AG04449 (cell line): ENCODE measurements at regions not wholly inside any gene's neighbourhood (a gene's known extent, or its start where the extent isn't known, plus 50 kb on each side); places are given as distances from the start of the nearest gene placed in this dataset.

Source experiments
- CTCF ChIA-PET: fragments of 350-600 bp; formaldehyde crosslinking; extraction: SDS; loops from one replicate; lab custom pipeline; 2021; ENCODE audit warnings: antibody characterized with exemption; lab: Yijun Ruan, JAX
- POLR2A ChIA-PET: fragments of 400-600, 350-600 bp; formaldehyde crosslinking; extraction: SDS; loops from one replicate; lab custom pipeline; 2020; ENCODE audit warnings: antibody characterized with exemption, inconsistent platforms; lab: Yijun Ruan, JAX
- DNase-seq: peaks from one replicate; pipeline ENCODE4 v3.0.0-alpha.2; 2010; ENCODE audit warnings: low read depth, low spot score
- H3K4me3 ChIP-seq: 2 replicates; pipeline ENCODE4 v1.5.1; 2011; ENCODE audit warnings: low read depth, mild to moderate bottlenecking, control low read depth, low read length
- TF ChIP-seq, protein P1 (sequence below): IDR thresholded peaks from one replicate; pipeline ENCODE4 v1.5.1; 2011; ENCODE audit warnings: mild to moderate bottlenecking, moderate library complexity, low read length, control low read depth, inconsistent platforms; ENCODE audit not compliant: insufficient read depth; ENCODE audit errors: missing control alignments

DNA sequence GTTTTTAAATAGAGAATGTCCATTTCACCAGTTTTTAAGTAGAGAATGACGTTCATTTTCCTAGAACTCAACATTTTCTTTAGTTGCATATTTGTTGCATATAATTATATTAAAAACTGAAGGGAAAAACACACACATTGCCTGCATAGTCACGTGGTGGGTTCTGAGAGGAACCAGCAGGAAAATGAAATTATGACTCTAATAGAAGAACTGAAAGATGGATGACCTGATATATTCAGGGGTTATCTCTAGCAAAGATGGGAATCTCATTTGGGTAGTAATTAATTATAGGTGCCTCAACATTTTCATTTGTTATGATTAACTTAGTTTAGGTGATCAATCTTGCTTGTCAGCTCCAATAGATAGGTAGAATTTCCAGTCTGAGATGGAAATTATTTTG is 288.3 kb downstream of the TRIB2 start:
- ChIA-PET POLR2A (no interaction called here), CTCF (interaction anchor here (1.0 to 5.3 kb wide), 5 partner anchors 8 to 470 kb away, joined by 3 to 71 read pairs (median 31); no protein-coding TSS in a partner anchor)
- no peak for DNase-seq
- no peak overlapping the region for H3K4me3 ChIP-seq
- TF ChIP-seq, protein P1, sequence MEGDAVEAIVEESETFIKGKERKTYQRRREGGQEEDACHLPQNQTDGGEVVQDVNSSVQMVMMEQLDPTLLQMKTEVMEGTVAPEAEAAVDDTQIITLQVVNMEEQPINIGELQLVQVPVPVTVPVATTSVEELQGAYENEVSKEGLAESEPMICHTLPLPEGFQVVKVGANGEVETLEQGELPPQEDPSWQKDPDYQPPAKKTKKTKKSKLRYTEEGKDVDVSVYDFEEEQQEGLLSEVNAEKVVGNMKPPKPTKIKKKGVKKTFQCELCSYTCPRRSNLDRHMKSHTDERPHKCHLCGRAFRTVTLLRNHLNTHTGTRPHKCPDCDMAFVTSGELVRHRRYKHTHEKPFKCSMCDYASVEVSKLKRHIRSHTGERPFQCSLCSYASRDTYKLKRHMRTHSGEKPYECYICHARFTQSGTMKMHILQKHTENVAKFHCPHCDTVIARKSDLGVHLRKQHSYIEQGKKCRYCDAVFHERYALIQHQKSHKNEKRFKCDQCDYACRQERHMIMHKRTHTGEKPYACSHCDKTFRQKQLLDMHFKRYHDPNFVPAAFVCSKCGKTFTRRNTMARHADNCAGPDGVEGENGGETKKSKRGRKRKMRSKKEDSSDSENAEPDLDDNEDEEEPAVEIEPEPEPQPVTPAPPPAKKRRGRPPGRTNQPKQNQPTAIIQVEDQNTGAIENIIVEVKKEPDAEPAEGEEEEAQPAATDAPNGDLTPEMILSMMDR, result no peak

DNA sequence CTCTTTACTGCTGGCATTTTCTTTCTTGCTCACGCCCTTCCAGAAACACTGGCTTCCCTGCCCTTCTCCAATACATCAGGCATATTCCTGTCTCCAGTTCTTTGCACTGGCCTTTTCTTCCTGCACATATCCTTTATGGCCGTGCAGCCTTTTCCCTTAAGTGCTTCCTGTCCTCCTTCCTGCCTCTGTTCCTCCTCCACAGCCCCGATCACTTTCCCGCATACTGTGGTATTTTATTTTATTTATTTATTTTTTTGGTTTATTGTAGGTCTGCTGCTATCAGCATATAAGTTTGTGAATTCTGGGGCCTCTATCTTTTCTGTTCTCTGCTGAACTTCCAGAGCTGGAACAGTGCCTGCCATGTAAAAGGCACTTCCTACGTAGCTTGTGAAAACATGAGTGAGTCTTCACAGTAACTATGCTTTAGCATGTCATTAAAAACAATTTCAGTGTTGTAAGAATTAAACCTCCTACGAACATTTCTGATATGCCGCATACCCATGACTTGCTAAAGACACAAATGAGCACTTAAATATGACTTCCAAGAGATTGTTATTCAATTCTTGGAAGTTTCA is 289.1 kb downstream of the TRIB2 start:
- no peak for DNase-seq
- TF ChIP-seq, protein P1, result no peak
- ChIA-PET CTCF (interaction anchor here (1.0 to 5.3 kb wide), 24 partner anchors 9 to 1309 kb away, joined by 3 to 71 read pairs (median 8); partner anchors contain the start of gene TRIB2), POLR2A (no interaction called here)
- no peak overlapping the region for H3K4me3 ChIP-seq

DNA sequence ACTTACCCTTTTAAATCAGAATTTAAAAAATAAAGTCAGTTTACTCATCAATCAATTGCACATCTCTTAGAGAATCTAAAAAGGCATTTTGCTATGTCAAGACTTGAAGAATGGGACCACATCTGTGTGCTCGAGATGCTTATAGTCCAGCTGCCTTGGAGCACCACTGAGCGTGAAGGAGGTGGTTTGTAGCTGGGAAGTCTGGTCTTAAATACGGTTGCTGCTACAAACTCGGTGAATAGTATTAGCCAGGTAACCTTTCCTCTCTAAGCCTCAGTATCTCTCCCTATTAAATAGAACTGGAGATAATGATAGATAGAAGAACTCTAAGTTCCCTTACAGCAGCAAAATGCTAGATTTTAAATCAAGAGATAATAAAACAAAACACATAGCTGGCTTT is 289.7 kb downstream of the TRIB2 start:
- no peak overlapping the region for H3K4me3 ChIP-seq
- no peak for DNase-seq
- POLR2A ChIA-PET, result interaction anchor here (1.2 to 1.3 kb wide), 2 partner anchors 285 to 290 kb away, joined by 3 to 4 read pairs; no protein-coding TSS in a partner anchor
- TF ChIP-seq, protein P1, result no peak
- CTCF ChIA-PET, result interaction anchor here (0.9 to 5.3 kb wide), 56 partner anchors 9 to 1310 kb away, joined by 3 to 71 read pairs (median 5); partner anchors contain the start of gene TRIB2

DNA sequence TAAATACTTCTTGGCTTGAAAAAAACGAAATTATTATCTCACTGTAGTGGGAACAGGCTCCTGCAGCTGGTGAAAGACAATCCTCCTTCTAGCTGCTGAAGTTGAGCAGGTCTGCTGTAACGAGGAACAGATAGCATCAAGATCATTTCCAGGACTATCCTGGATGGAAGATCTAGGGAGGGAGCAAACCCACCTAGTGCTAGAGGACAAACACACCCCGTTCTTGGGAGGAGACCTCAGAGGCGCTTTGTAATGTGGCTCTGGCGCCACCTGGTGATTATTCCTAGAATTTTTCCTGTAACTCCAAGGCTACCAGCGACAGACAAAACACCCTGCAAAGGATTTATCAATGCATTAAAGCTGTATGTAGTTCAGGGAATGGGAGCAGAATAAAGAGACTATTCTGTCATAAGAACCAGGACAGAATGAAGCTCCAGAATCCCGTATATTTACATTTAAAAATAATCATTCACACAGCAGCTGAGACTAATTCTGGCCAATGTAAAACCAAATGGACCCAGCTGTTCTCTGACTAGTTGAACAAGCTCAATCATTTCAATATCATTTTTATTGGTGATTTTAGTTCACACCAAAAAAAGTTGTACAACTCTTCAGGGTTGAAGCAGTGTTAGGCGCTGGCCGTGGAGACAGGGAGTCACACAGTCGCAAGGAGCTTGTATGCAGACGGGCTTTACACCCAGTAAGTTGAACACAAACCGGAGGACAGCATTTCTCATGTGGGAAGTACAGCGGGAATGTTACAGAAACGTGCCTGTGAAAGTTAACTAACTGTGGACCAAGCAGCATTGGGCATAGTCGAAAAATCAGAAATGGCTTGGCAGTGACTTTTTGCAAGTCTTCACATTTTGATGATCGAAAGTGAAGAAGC is 290.3 kb downstream of the TRIB2 start:
- CTCF ChIA-PET, result interaction anchor here (0.6 to 5.3 kb wide), 89 partner anchors 8 to 1317 kb away, joined by 3 to 71 read pairs (median 4); partner anchors contain the start of gene TRIB2
- POLR2A ChIA-PET, result interaction anchor here (0.8 to 1.3 kb wide), 4 partner anchors 286 to 1177 kb away, joined by 3 to 4 read pairs (median 3); no protein-coding TSS in a partner anchor
- H3K4me3 ChIP-seq, result no peak overlapping the region; the same call in 1 of the 2 replicates
- TF ChIP-seq, protein P1, result peak; percentile 70
- DNase-seq, result peak; percentile 7

DNA sequence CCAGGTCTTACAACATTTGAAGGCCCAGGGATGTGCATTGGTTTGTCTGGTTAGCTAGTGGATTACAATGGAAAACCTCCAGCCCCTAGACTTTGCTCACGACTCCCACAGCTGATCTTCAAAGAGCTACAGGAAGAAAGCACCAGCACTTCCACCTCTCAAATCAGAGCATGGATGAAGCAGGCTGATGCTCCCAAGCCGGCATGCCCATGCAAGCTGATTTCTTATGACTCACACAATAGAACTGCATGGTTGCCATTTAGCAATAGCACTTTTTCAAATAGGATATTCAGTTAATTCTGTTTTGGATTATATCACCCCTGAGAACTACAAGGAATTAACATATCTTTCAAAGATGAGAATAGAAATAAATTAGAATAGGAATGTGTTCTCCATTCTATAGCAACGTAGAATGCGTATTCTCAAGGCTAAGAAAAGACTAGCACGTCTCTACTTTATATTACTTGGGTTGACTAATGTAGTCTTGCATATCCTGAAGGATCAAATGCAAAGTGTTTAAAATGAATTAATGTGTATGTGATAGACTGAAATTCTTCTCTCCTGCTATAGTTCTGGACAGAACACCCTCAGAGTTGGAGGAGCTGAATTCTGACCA is 292.4 kb downstream of the TRIB2 start:
- POLR2A ChIA-PET, result no interaction called here
- DNase-seq, result peak; percentile 4
- CTCF ChIA-PET, result interaction anchor here (1.1 to 5.3 kb wide), 4 partner anchors 78 to 1180 kb away, joined by 4 to 71 read pairs (median 26); partner anchors contain the start of gene TRIB2
- no peak overlapping the region for H3K4me3 ChIP-seq
- TF ChIP-seq, protein P1, result no peak
